Bronchial epithelial cell (primary cell): ENCODE measurements at regions not wholly inside any gene's neighbourhood (a gene's known extent, or its start where the extent isn't known, plus 50 kb on each side); places are given as distances from the start of the nearest gene placed in this dataset.
A peak's percentile ranks its signal among the peaks of the same experiment; 100 is the strongest.

Experiments used
- DNase-seq: peaks from one replicate; pipeline ENCODE4 v3.0.0-alpha.2; 2010; ENCODE audit warnings: low read depth
- FAIRE-seq: peaks from 2 replicates; lab custom pipeline; 2011; peaks lifted over from hg19 to GRCh38; lab: Jason Lieb, UNC
- H3K27me3 ChIP-seq: 2 replicates; pipeline ENCODE4 v1.5.1; 2011; ENCODE audit warnings: low read length; ENCODE audit not compliant: control insufficient read depth, insufficient read depth
- H3K36me3 ChIP-seq: 2 replicates; pipeline ENCODE4 v1.5.1; 2011; ENCODE audit warnings: low read length; ENCODE audit not compliant: control insufficient read depth, insufficient read depth
- H3K4me3 ChIP-seq: 2 replicates; pipeline ENCODE4 v1.5.1; 2011; ENCODE audit warnings: mild to moderate bottlenecking, low read depth, low read length, control low read depth
- TF ChIP-seq, protein P1 (sequence below): IDR thresholded peaks from 2 replicates; pipeline ENCODE4 v1.5.1; 2011; ENCODE audit warnings: mild to moderate bottlenecking, moderate library complexity, low read length, control low read depth, inconsistent platforms; ENCODE audit not compliant: insufficient read depth, severe bottlenecking

DNA sequence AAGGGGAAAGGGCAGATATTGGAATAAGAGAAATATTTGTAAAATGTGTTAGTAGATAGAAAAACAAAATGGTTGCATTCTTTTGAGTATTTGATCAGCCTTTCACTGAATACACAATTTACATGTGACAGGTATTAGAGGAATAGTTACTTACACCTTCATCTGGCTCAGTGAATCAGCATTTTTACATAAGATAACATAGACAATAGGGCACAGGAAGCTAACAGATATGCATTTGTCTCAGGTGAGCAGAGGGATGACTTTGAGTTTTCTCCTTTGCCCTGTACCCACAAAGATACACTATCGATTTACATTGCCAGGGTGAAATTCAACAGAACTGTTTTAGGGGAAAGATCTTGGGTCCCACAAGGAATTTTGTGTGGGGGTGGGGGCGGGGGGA is 373.1 kb upstream of the NETO1 start:
- no peak for FAIRE-seq
- TF ChIP-seq, protein P1, sequence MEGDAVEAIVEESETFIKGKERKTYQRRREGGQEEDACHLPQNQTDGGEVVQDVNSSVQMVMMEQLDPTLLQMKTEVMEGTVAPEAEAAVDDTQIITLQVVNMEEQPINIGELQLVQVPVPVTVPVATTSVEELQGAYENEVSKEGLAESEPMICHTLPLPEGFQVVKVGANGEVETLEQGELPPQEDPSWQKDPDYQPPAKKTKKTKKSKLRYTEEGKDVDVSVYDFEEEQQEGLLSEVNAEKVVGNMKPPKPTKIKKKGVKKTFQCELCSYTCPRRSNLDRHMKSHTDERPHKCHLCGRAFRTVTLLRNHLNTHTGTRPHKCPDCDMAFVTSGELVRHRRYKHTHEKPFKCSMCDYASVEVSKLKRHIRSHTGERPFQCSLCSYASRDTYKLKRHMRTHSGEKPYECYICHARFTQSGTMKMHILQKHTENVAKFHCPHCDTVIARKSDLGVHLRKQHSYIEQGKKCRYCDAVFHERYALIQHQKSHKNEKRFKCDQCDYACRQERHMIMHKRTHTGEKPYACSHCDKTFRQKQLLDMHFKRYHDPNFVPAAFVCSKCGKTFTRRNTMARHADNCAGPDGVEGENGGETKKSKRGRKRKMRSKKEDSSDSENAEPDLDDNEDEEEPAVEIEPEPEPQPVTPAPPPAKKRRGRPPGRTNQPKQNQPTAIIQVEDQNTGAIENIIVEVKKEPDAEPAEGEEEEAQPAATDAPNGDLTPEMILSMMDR = no peak
- no peak for DNase-seq
- no peak overlapping the region for H3K4me3 ChIP-seq
- H3K27me3 ChIP-seq = no peaks in the 10 kb centered on the region
- no peaks in the 10 kb centered on the region for H3K36me3 ChIP-seq

DNA sequence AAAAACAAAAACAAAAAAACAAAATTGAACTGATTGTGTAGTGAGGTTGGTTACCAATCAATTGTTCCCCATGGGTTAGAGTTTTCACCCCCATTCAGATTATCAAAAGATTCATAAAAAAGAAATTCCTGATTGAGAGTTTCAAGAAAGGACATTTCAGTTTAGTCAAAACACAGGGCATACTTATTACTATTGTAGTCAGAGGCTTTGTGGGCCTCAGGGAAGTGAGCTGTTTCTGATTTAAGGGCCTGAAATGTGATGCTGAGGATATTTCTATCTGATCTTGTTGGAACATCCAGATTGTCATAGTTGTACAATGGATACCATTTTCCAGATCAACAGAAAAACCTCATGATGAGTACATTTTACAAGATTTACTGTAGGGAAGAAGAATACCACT is 368.1 kb upstream of the NETO1 start:
- Histone ChIP-seq H3K27me3 (no peaks in the 10 kb centered on the region), H3K4me3 (no peak overlapping the region), H3K36me3 (no peaks in the 10 kb centered on the region)
- FAIRE-seq (no peak), DNase-seq (no peak)
- TF ChIP-seq, protein P1 = no peak

DNA sequence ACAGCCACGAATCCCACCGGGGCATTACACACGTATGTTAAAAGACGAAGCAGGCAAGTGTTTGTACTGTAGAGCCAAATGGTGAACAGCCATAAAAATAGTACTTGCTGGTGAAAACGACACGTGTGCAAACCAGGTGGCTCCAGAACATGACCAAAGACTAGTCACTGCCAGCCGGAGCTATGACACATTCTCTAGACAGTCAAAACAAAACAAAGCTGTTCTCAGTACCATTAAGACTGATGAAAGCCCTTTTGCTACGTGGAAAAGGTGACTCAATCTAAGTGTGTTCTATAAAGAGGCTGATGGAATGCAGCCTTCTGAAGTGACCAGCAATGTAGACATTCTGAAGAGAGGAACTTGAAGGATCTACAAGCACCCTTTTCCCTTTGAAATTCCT is 367.7 kb upstream of the NETO1 start:
- peak; percentile 97 for DNase-seq

DNA sequence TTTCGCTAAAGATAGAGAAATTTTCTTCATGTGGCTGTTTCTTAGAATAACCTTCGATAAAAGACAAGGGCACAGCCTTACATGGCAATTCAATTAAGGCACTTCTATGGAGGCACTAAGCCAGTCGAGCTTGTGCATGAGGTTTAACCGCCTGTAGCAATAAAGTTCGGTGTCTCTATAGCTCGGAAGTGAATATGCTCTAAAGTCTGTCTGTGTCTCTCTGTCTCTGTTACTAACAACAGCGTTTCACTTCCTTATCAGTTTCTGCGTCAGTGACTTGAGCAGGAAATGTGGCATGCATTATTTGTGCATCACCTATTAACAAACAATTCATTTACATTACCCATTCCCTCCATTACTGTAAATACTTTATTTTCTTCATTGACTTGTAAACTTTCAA is 365.1 kb upstream of the NETO1 start:
- FAIRE-seq = no peak
- no peak for DNase-seq
- no peak overlapping the region for H3K4me3 ChIP-seq

More for the DNA sequence above, 367.7 kb upstream of the NETO1 start:
- TF ChIP-seq, protein P1 = no peak
- Histone ChIP-seq H3K36me3 (no peaks in the 10 kb centered on the region), H3K4me3 (no peak overlapping the region), H3K27me3 (no peaks in the 10 kb centered on the region)
- FAIRE-seq = peak; percentile 72

DNA sequence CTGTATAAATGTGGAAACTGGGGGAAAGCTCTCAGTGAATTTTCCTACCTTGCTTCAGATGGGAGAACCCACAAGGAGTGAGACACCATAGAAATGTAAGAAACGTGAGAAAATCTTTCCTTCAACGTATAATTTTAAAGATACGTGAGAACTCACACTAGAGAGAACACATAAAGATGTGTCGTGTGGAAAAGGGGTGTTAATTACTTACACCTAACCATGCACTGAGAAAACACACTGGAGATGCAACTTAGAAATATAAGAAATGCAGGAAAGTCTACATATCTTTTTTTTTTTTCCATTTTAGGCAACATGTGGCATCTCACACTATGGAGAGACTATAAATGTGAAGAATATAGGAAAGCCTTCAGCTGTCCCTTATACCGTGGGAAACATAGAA is 352.9 kb upstream of the NETO1 start:
- Histone ChIP-seq H3K4me3 (no peak overlapping the region), H3K27me3 (no peaks in the 10 kb centered on the region), H3K36me3 (no peaks in the 10 kb centered on the region)
- FAIRE-seq = no peak
- TF ChIP-seq, protein P1 = no peak
- no peak for DNase-seq

More for the DNA sequence above, 365.1 kb upstream of the NETO1 start:
- TF ChIP-seq, protein P1 = no peak
- Histone ChIP-seq H3K27me3 (no peaks in the 10 kb centered on the region), H3K36me3 (no peaks in the 10 kb centered on the region)

DNA sequence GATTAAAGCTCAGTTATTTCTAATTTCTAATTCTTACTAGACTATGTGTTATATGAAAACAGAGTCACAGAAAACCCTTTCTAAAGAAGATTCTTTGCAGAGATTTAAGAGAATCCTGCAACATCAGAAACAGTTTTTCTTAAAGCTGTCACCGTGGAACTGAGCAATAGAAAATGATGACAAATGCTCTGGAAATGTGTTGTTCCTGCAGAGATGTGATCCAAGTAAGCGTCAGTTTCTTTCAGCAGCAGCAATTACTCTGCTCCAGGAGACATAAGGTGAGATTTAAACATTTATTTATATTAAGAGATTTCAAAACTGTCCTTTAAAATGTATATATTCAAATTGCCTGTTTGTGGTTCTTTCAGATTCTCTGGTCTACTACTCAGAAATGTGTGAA is 350.5 kb upstream of the NETO1 start:
- Histone ChIP-seq H3K36me3 (no peaks in the 10 kb centered on the region), H3K27me3 (no peaks in the 10 kb centered on the region), H3K4me3 (no peak overlapping the region)
- DNase-seq = no peak
- TF ChIP-seq, protein P1 = no peak
- FAIRE-seq = no peak
